HG02938 (cell line): ENCODE measurements at regions not wholly inside any gene's neighbourhood (a gene's known extent, or its start where the extent isn't known, plus 50 kb on each side); places are given as distances from the start of the nearest gene placed in this dataset.
"Not testable (repeated sequence)": the region's sequence is repeated elsewhere in the genome, so short reads cannot be mapped to it uniquely, and the experiment has no call there.

Experiments
- ATAC-seq: cut with Tn5 transposase; IDR thresholded peaks from one replicate; pipeline ENCODE4 v1.9.1; 2021; ENCODE audit warnings: mild to moderate bottlenecking, moderate library complexity; ENCODE audit not compliant: unreplicated experiment

DNA sequence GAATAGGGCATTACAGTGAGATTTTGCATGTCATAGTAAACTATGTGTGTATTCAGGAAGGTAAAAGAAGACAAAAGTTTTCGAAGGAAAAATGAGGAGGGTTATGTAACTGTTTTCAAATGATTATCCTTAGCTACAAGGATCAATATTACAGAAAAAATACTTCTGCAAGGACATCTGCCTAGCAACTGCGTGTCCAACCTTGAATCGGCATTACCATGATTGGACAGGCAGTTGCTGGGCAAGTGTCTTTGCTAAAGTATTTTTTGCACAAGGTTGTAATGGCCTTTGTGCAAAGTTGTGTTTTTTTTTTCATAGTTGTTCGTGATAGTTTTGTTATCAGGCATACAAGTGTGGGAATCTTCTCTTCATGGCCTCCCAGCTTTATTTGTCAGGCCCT is 136.8 kb downstream of the FASLG start:
- no peak for ATAC-seq

DNA sequence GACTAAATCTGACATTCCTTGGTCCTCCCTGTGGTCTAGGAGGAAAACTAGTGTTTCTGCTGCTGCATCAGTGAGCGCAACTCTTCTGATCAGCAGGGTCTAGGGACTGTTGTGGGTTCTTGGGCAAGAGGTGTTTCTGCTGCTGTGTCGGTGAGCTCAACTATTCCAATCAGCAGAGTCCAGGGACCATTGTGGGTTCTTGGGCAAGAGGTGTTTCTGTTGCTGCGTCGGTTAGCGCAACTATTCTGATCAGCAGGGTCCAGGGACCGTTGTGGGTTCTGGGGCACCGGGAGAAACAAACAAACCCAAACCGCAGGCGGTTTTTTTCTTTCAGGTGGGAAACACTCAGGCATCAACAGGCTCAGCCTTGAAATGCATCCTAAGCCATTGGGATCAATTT is 140.9 kb downstream of the FASLG start:
- ATAC-seq, result not testable (repeated sequence)

DNA sequence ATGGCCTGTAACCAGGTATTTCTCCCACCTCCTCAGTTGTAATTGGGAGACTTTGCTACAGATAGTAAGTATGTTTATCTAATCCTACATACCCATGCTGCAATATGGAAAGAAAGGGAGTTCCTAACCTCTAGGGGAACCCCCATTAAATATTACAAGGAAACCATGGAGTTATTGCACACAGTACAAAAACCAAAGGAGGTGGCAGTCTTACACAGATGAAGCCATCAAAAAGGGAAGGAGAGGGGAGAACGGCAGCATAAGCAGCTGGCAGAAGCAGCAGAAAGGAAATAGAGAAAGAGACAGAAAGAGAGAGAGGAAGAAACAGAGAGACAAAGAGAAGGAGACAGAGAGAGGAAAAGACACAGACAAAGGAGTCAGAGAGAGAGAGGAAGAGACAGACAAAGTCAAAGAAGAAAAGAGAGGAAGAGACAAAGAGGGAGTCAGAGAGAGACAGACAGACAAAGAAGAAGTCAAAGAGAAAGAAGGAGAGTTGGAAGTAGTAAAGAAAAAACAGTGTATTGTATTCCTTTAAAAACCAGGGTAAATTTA is 142.9 kb downstream of the FASLG start:
- no peak for ATAC-seq

GRCh38 chr1:172809750-172810149 is 150.8 kb downstream of the FASLG start:
- no peak for ATAC-seq

GRCh38 chr1:172810480-172811175 is 151.7 kb downstream of the FASLG start:
- ATAC-seq, result no peak

DNA sequence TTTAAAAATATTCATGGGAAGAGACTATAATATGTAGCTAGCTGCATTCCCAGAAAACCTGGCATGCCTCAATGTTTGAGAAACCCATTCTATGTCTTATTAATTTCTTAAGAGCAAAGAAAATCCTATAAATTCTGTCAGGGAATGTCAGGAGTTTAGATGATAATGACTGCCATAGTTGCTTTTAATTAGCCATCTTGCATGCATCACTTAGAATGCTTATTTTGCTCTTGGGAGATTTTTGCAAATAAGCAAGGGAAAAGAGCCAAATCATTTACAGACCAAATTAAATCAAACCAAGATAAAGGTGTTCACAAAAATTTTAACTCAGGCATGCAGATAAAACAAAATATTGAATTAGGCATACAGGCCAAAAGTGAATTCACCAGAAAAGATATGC is 152.8 kb downstream of the FASLG start:
- no peak for ATAC-seq

DNA sequence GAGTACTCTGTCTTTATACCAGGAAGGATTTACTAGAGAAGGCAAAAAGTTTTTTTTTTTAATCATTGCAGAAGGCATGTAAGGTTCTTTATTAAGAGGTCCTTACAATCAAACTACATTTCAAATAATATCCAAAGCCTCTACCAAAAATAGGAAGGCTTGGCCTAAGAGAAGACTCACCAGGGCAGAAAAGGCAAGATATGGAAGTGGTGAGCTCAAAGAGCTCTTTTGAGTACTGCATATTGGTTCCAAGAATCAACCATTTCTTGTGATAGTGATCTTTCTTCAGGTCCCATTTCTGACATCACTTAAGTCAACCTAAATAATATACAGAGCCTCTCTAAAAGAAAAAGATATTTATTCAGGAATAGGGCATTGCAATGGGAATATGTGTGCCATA is 153.2 kb downstream of the FASLG start:
- ATAC-seq, result no peak

DNA sequence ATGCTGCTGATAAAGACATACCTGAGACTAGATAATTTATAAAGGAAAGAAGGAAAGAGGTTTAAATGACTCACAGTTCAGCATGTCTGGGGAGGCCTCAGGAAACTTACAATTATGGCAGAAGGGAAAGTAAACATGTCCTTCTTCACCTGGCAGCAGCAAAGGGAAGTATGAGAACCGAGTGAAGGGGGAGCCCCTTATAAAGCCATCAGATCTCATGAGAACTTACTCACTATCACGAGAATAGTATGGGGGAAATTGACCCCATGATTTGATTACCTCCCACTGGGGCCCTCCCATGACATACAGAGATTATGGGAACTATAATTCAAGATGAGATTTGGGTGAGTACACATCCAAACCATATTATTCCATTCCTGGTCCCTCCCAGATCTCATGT is 154.4 kb downstream of the FASLG start:
- no peak for ATAC-seq

DNA sequence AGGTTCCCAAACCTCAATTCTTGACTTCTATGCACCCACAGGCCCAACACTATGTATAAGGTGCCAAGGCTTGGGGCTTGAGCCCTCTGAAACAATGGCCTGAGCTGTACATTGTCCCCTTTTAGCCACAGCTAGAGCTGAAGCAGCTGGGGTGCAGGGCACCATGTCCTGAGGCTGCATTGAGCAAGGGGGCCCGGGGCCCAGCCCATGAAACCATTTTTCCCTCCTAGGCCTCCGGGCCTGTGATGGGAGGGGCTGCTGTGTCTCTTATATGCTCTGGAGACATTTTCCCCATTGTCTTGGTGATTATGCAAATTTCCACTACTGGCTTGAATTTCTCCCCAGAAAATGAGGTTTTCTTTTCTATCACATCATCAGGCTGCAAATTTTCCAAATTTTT is 155.5 kb downstream of the FASLG start:
- ATAC-seq, result no peak

DNA sequence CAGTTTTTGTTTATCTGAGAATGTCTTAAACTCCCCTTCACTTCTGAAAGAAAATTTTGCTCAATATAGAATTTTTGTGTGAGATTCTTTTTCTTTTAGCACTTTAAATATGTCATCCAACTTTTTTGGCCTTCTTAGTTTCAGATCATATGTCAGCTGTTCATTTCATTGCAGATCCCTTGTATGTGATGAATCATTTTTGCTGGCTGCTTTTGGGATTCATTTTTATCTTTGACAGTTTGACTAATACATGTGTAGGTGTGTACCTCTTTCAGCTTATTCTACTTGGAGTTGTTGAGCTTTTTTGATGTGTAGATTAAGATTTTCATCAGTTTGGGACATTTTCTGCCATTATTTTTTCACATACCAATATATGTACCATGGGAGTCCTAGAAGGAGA is 156.8 kb downstream of the FASLG start:
- ATAC-seq, result no peak

GRCh38 chr1:172818841-172819527 is 160.1 kb downstream of the FASLG start:
- ATAC-seq, result peak; percentile 93

- no peak for ATAC-seq
These were observed 161.7 kb downstream of the FASLG start for GRCh38 chr1:172820475-172821158.

GRCh38 chr1:172821609-172822274 is 162.8 kb downstream of the FASLG start:
- ATAC-seq, result no peak

GRCh38 chr1:172822886-172823285 is 164.0 kb downstream of the FASLG start:
- no peak for ATAC-seq

DNA sequence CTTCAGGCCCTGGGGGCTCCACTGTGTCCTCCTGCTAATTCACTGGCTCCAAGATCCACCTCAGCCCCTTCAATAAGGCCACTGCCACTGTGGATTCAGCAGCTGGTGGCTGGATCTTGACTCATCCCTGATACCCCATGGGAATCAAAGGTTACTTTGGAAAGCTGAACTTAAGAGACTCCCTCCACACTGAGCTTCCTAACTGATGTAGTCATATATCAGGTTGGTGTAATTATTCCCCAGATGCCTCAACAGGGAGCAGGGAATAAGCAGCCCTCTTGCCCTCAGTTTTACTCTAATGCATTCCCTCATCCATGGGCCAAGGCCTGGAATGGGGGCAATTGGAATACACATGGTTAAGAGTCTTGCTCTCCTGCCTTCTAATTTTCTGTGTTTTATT is 164.6 kb downstream of the FASLG start:
- ATAC-seq, result no peak

DNA sequence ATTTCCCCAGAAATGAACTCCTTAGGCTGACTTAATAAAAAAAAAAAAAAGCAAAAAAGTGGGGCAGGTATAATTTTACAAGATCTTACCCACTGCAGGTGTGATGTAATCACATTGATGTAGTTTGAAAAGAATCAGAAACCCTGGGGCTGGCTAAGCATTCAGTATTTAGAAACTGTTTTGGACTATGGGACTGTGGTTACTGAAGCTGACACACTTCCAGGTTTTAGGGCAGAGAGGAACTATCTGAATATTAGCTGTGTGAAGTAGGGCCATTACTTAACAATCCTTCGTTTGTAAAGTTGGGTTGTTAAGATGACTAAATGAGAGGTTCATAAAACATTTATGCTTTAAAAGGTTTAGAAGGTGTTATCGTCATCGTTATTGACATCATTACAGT is 165.3 kb downstream of the FASLG start:
- no peak for ATAC-seq

GRCh38 chr1:172826096-172826741 is 167.3 kb downstream of the FASLG start:
- no peak for ATAC-seq

DNA sequence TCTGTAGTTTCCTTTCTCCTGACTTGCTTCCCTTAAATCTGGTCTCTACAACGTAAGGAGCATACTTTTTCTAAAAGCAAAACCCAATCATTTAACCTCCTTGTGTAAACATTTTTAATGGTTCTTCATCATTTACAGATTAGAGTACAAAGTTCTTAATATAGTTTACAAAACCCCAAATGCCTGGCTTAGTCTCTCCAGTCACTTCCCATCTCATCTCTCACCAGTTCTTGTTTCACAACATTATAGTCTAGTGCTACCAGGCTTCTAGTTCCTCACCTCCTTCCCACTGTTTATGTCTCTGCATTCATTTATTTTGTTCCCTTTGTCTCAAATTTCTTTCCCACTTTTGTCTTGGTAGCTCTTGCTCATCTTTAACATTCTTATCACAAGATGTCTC is 168.4 kb downstream of the FASLG start:
- no peak for ATAC-seq

- ATAC-seq, result no peak
These were observed 168.9 kb downstream of the FASLG start for GRCh38 chr1:172827841-172828240.

DNA sequence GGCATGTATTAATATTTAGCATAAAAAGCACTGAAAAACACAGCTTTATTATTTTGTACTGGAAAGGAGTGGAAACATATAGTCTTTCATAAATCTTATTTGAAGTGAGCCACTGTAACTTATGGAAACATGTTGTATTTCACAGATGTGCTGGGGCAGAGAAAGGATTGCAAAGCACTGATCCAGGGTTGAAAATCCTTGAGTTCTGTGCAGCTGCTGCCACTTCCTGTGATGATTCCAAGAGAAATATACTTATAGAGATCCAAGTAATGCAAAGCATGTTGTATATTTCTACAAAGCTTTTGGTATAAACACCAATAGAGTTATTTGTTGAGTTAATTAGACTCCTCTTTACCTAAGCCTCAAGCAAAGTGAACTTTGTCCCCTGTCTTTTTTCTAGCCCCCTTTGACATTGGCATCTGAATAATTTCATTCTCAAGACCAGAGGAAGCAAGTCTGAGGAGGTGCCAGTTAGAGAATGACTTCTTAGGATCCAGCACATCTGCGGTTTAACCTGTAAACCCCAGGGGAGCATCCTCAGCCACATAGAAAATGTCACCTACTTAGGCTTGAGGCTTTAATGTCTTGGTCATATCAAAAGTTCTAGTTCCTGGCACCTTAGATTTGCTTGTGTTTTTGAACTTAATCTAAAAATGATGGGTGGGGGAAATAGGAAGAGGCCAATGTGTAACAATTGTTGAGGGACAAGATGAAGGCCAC is 173.3 kb downstream of the FASLG start:
- ATAC-seq, result no peak
